ENCODE measurements at regions not wholly inside any gene's neighbourhood (a gene's known extent, or its start where the extent isn't known, plus 50 kb on each side); places are given as distances from the start of the nearest gene placed in this dataset.

GRCh38 chr10:46224414-46224682, 62.4 kb upstream of the ANTXRL start:
- TF ChIP-seq CTCF (conservative IDR thresholded peaks at IDR 0.05; ENCODE audit: low read length) = no peak
- no peak for TF ChIP-seq EZH2phosphoT487 (IDR thresholded peaks at IDR 0.05; ENCODE audit: borderline replicate concordance)
